HUES48 (cell line): ENCODE measurements at regions not wholly inside any gene's neighbourhood (a gene's known extent, or its start where the extent isn't known, plus 50 kb on each side); places are given as distances from the start of the nearest gene placed in this dataset.
"Not testable (repeated sequence)": the region's sequence is repeated elsewhere in the genome, so short reads cannot be mapped to it uniquely, and the experiment has no call there.

Experiments used
- H3K27ac ChIP-seq: one replicate; pipeline ENCODE4 v1.7.0; 2013; ENCODE audit warnings: low read depth, low read length, inconsistent platforms
- H3K27me3 ChIP-seq: 2 replicates; pipeline ENCODE4 v1.6.1; 2013; ENCODE audit warnings: mild to moderate bottlenecking, low read length; ENCODE audit not compliant: control insufficient read depth, insufficient read depth
- H3K36me3 ChIP-seq: 2 replicates; pipeline ENCODE4 v1.6.1; 2013; ENCODE audit warnings: low read length; ENCODE audit not compliant: control insufficient read depth, insufficient read depth
- H3K4me1 ChIP-seq: 2 replicates; pipeline ENCODE4 v1.6.1; 2013; ENCODE audit warnings: mild to moderate bottlenecking, low read length; ENCODE audit not compliant: control insufficient read depth, insufficient read depth
- H3K4me3 ChIP-seq: 2 replicates; pipeline ENCODE4 v1.5.1; 2013; ENCODE audit warnings: mild to moderate bottlenecking, low read depth, low read length
- H3K9ac ChIP-seq: 2 replicates; pipeline ENCODE4 v1.6.1; 2013; ENCODE audit warnings: mild to moderate bottlenecking, low read depth, low read length, moderate library complexity
- H3K9me3 ChIP-seq: 2 replicates; pipeline ENCODE4 v1.6.1; 2013; ENCODE audit warnings: low read length; ENCODE audit not compliant: control insufficient read depth, insufficient read depth

- Histone ChIP-seq H3K36me3 (no peaks in the 10 kb centered on the region), H3K4me3 (no peak overlapping the region), H3K9ac (no peak overlapping the region), H3K27ac (no peak overlapping the region), H3K27me3 (no peaks in the 10 kb centered on the region), H3K9me3 (no peaks in the 10 kb centered on the region), H3K4me1 (no peaks in the 10 kb centered on the region)
These were observed 88.1 kb upstream of the ATP1A1 start for GRCh38 chr1:116284819-116285390.

- H3K27ac ChIP-seq: no peak overlapping the region
- no peaks in the 10 kb centered on the region for H3K4me1 ChIP-seq
- no peak overlapping the region for H3K4me3 ChIP-seq
- no peaks in the 10 kb centered on the region for H3K36me3 ChIP-seq
- H3K9ac ChIP-seq: no peak overlapping the region
- no peaks in the 10 kb centered on the region for H3K9me3 ChIP-seq
- H3K27me3 ChIP-seq: no peaks in the 10 kb centered on the region
These were observed 86.5 kb upstream of the ATP1A1 start for GRCh38 chr1:116286541-116286971.

GRCh38 chr1:116287341-116288200, 85.5 kb upstream of the ATP1A1 start:
- no peak overlapping the region for H3K9ac ChIP-seq
- no peaks in the 10 kb centered on the region for H3K9me3 ChIP-seq
- no peaks in the 10 kb centered on the region for H3K36me3 ChIP-seq
- H3K4me1 ChIP-seq: no peaks in the 10 kb centered on the region
- no peak overlapping the region for H3K27ac ChIP-seq
- no peaks in the 10 kb centered on the region for H3K27me3 ChIP-seq
- H3K4me3 ChIP-seq: no peak overlapping the region

GRCh38 chr1:116288201-116288598, 84.8 kb upstream of the ATP1A1 start:
- Histone ChIP-seq H3K4me3 (no peak overlapping the region), H3K9ac (no peak overlapping the region), H3K27me3 (no peaks in the 10 kb centered on the region), H3K9me3 (no peaks in the 10 kb centered on the region), H3K27ac (no peak overlapping the region), H3K4me1 (no peaks in the 10 kb centered on the region), H3K36me3 (no peaks in the 10 kb centered on the region)

GRCh38 chr1:116289193-116289592, 83.9 kb upstream of the ATP1A1 start:
- no peaks in the 10 kb centered on the region for H3K4me1 ChIP-seq
- H3K27ac ChIP-seq: no peak overlapping the region
- H3K36me3 ChIP-seq: no peaks in the 10 kb centered on the region
- no peak overlapping the region for H3K4me3 ChIP-seq
- H3K9me3 ChIP-seq: no peaks in the 10 kb centered on the region
- H3K27me3 ChIP-seq: no peaks in the 10 kb centered on the region
- no peak overlapping the region for H3K9ac ChIP-seq

- Histone ChIP-seq H3K9ac (no peak overlapping the region), H3K27me3 (no peaks in the 10 kb centered on the region), H3K9me3 (no peaks in the 10 kb centered on the region), H3K4me1 (no peaks in the 10 kb centered on the region), H3K27ac (no peak overlapping the region), H3K4me3 (no peak overlapping the region), H3K36me3 (no peaks in the 10 kb centered on the region)
These were observed 82.8 kb upstream of the ATP1A1 start for GRCh38 chr1:116290085-116290705.

GRCh38 chr1:116291024-116291423, 82.0 kb upstream of the ATP1A1 start:
- Histone ChIP-seq H3K36me3 (no peaks in the 10 kb centered on the region), H3K27me3 (no peaks in the 10 kb centered on the region), H3K9me3 (no peaks in the 10 kb centered on the region), H3K9ac (no peak overlapping the region), H3K4me1 (no peaks in the 10 kb centered on the region), H3K4me3 (no peak overlapping the region), H3K27ac (no peak overlapping the region)

- H3K9ac ChIP-seq: no peak overlapping the region
- no peak overlapping the region for H3K27ac ChIP-seq
These were observed 79.9 kb upstream of the ATP1A1 start for GRCh38 chr1:116292929-116293725.

GRCh38 chr1:116297495-116298212, 75.4 kb upstream of the ATP1A1 start:
- no peaks in the 10 kb centered on the region for H3K4me1 ChIP-seq
- no peaks in the 10 kb centered on the region for H3K27me3 ChIP-seq
- H3K27ac ChIP-seq: no peak overlapping the region
- peaks cover 14% of the 10 kb centered on the region for H3K9me3 ChIP-seq
- H3K4me3 ChIP-seq: no peak overlapping the region
- H3K9ac ChIP-seq: no peak overlapping the region
- H3K36me3 ChIP-seq: no peaks in the 10 kb centered on the region

More at GRCh38 chr1:116292929-116293725, 79.9 kb upstream of the ATP1A1 start:
- no peak overlapping the region for H3K4me3 ChIP-seq
- H3K27me3 ChIP-seq: no peaks in the 10 kb centered on the region
- no peaks in the 10 kb centered on the region for H3K9me3 ChIP-seq
- no peaks in the 10 kb centered on the region for H3K36me3 ChIP-seq
- no peaks in the 10 kb centered on the region for H3K4me1 ChIP-seq

GRCh38 chr1:116298213-116298579, 74.8 kb upstream of the ATP1A1 start:
- H3K9me3 ChIP-seq: peaks cover 14% of the 10 kb centered on the region
- H3K9ac ChIP-seq, H3K4me1 ChIP-seq, H3K27me3 ChIP-seq, H3K36me3 ChIP-seq, H3K4me3 ChIP-seq, H3K27ac ChIP-seq: not testable (repeated sequence)
